Astrocyte of the spinal cord (primary cell): ENCODE measurements at regions not wholly inside any gene's neighbourhood (a gene's known extent, or its start where the extent isn't known, plus 50 kb on each side); places are given as distances from the start of the nearest gene placed in this dataset.

Experiments
- DNase-seq: peaks from one replicate; pipeline ENCODE4 v3.0.0; 2011; ENCODE audit warnings: low read depth, low spot score
- H3K4me3 ChIP-seq: 2 replicates; pipeline ENCODE4 v1.5.1; 2011; ENCODE audit warnings: low read depth, mild to moderate bottlenecking, low read length, moderate library complexity
- CTCF ChIP-seq: IDR thresholded peaks from 2 replicates; pipeline ENCODE4 v1.5.1; 2012; ENCODE audit warnings: low read depth, mild to moderate bottlenecking, low read length, inconsistent platforms
- in situ Hi-C: cut with HindIII; loops from 2 replicates; pipeline ENCODE4 v1.10.0; 2017; ENCODE audit warnings: low sequenced_read_pairs

- no peak overlapping the region for H3K4me3 ChIP-seq
- no peak for TF ChIP-seq CTCF
- no peak for DNase-seq
- in situ Hi-C loops = no loop called here
Measured at GRCh38 chr9:17987189-17987588, 408.3 kb downstream of the SH3GL2 start.

DNA sequence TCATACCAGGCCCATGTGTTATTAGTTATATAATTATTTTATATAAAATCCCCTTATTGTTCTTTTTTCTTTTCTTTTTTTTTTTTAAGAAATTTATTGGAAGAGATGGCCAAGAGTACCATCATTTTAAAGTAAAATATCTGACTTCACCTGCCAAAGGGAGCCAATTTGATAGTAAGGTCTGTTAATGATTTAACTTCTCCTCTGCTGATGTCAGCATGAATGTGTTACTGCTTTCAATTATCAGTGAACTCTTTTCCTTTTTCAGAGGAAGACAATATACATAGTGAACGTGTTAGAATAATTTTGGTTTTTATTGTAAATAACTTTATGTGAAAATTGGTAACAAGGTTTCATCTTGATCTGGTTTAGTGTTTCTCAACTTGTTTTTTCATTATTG is 409.6 kb downstream of the SH3GL2 start:
- in situ Hi-C loops = no loop called here
- no peak for TF ChIP-seq CTCF
- H3K4me3 ChIP-seq = no peak overlapping the region
- no peak for DNase-seq

DNA sequence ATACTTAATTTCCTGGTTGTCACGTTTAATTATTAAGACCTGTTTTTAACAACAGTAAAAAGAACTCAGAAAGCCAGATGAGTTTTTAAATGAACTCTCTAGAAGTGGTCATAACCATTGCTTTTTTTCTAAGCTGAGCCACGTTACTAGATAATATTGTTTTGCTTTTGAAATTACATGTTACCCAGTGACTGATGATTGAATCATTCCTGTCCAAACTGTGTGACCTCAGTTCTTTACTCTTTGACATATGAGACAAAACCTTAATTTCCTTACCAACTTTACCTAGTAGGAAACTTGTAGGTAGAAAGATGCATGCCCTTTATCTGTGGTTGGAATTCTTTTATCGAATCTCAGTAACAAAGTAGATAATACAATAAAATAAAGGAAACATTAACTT is 411.7 kb downstream of the SH3GL2 start:
- H3K4me3 ChIP-seq = no peak overlapping the region
- no peak for TF ChIP-seq CTCF
- no peak for DNase-seq
- in situ Hi-C loops = no loop called here

- DNase-seq = no peak
- TF ChIP-seq CTCF = no peak
- no peak overlapping the region for H3K4me3 ChIP-seq
- in situ Hi-C loops = no loop called here
Measured at GRCh38 chr9:17993024-17993423, 414.2 kb downstream of the SH3GL2 start.

DNA sequence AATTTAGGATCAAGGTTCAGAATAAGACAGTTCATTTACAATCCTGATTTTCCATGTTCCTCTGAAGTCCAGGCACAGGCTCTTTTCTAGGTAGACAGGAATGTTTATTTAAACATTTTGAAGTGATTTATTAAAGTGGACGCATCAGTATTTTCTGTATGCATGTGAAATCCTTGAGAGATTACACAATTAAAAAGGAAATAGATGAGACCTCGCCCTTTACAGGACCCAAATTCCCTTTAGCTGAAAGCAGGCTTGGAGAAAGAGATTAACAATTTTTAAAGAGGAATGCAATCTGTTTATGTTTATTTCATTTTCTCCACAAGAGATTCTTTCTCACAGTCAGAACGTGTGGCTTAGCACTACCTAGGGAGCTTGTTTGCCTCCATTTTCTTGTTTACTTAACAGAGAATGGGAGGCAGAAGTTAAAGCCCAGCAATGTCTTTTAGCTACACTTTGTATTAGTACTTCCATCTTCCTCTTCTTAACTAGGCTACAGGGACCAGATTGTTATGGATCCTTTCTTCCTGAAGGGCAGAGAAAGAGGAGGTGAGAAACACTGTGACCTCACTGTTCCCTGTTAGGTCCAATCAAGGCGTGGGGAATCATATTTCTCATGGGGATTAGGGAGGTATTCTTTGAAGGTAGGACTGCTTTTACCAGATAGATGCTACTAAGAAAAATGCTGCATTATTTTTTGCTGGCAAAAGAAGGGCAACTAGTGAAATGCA is 416.0 kb downstream of the SH3GL2 start:
- TF ChIP-seq CTCF = no peak
- no peak overlapping the region for H3K4me3 ChIP-seq
- in situ Hi-C loops = no loop called here
- no peak for DNase-seq

GRCh38 chr9:17996728-17997127 is 417.9 kb downstream of the SH3GL2 start:
- H3K4me3 ChIP-seq = no peak overlapping the region
- no peak for DNase-seq
- TF ChIP-seq CTCF = no peak
- in situ Hi-C loops = no loop called here
